ENCODE measurements at regions not wholly inside any gene's neighbourhood (a gene's known extent, or its start where the extent isn't known, plus 50 kb on each side); places are given as distances from the start of the nearest gene placed in this dataset.
A peak's percentile ranks its signal among the peaks of the same experiment; 100 is the strongest.

DNA sequence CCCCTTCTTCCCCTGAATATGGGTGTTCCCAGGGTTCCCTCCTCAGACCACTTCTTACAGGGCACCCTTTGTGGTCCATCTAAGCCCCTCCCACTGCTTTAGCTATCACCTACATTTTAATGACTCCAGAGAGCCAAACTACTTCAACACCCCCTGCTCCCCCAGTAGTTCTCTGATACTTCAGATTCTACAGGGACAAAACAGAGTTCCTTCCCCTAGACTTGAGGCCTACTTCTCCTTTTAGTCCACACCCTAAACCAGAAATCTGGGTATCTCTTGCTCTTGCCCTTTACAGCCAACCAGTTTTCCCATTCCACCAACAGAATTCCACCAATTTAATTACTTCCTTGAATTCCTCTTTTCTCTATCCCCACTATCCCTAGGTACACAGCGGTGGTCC lies 107.2 kb downstream of the KCNRG start:
- Histone ChIP-seq H3K27me3 (ENCODE audit: control insufficient read depth in 2 of 2, insufficient read depth in 2 of 2, low read length in 2 of 2) (no peaks in the 10 kb centered on the region), H3K27ac (ENCODE audit: low read depth, low read length) (peak overlapping the region; percentile 95), H3K4me3 (ENCODE audit: low read length) (no peak overlapping the region), H3K9me3 (ENCODE audit: control insufficient read depth in 2 of 3, low read length in 3 of 3) (no peaks in the 10 kb centered on the region), H3K4me1 (ENCODE audit: control insufficient read depth in 2 of 2, insufficient read depth in 2 of 2, low read length in 2 of 2) (peaks cover 16 to 17% of the 10 kb centered on the region in 2 donors), H3K36me3 (ENCODE audit: control insufficient read depth in 2 of 3, insufficient read depth in 3 of 3, low read length in 3 of 3) (peaks cover 0 to 7% (median 0%) of the 10 kb centered on the region in 3 experiments)
- Mint-ChIP-seq H3K9me3 (peaks cover 0 to 3% (median 0%) of the 10 kb centered on the region in 11 donors), H3K27ac (peak overlapping the region in 8 of 9 donors; percentile 88 to 99 (median 98)), H3K4me1 (peaks cover 25 to 58% (median 42%) of the 10 kb centered on the region in 7 donors), H3K4me3 (peak overlapping the region in 6 of 10 donors; percentile 9 to 93 (median 32)), H3K27me3 (peaks cover 0 to 6% (median 4%) of the 10 kb centered on the region in 5 donors), H3K36me3 (peaks cover 0 to 17% (median 0%) of the 10 kb centered on the region in 5 donors)
- POLR2A ChIA-PET, result interaction anchor here (7.9 to 14.7 kb wide), 2 partner anchors 14 to 38 kb away, joined by 82 to 363 read pairs; no protein-coding TSS in a partner anchor
- CTCF ChIA-PET, result no interaction called here
- intact Hi-C loops (cut with micrococcal nuclease), result loop anchor here (2.0 to 10.0 kb wide), 7 partner anchors 16 to 1682 kb away; partner anchors contain the start of genes CDADC1 (in 1 of the 2), CYSLTR2 (in 1 of the 2), DHRS12 (in 1 of the 2) and FNDC3A (in 1 of the 2)
- ATAC-seq, result no peak
- DNase-seq, result no peak

DNA sequence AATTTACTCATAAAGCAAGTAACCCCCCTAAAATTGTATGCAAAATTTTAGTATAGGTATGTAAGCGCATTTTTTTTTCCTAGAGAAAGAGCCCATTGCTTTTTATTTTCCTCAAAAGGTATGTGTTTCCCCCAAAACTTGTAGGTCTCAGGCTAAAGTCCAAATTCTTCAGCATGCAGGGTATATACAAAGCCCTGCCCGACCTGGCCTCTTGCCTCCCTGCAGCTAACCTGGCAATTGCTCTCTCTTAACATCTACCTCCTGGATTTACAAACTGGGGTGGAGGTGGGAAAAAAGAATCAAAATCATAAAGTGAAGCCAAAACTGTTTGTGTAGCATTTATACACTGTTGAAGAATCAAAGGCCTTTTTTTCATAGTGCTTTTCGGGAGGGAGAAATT lies 107.8 kb downstream of the KCNRG start:
- peaks cover 0 to 4% (median 0%) of the 10 kb centered on the region in 11 donors for H3K9me3 Mint-ChIP-seq
- DNase-seq (no peak), ATAC-seq (no peak)
- H3K27ac Mint-ChIP-seq, result peak overlapping the region in 8 of 9 donors; percentile 88 to 99 (median 98)
- H3K27ac ChIP-seq (ENCODE audit: low read depth, low read length), result peak overlapping the region; percentile 95
- H3K27me3 ChIP-seq (ENCODE audit: control insufficient read depth in 2 of 2, insufficient read depth in 2 of 2, low read length in 2 of 2), result peaks cover 0 to under 1% of the 10 kb centered on the region in 2 donors
- ChIA-PET POLR2A (interaction anchor here (0.6 to 14.7 kb wide), 13 partner anchors 9 to 788 kb away, joined by 3 to 363 read pairs (median 21); partner anchors contain the start of genes RNASEH2B and TRIM13), CTCF (interaction anchor here (0.5 to 4.9 kb wide), 5 partner anchors 33 to 277 kb away, joined by 3 to 71 read pairs (median 5); partner anchors contain the start of genes SPRYD7 and TRIM13)
- peaks cover 25 to 56% (median 42%) of the 10 kb centered on the region in 7 donors for H3K4me1 Mint-ChIP-seq
- H3K9me3 ChIP-seq (ENCODE audit: control insufficient read depth in 2 of 3, low read length in 3 of 3), result no peaks in the 10 kb centered on the region
- intact Hi-C loops (cut with micrococcal nuclease), result loop anchor here (2.0 to 10.0 kb wide), 7 partner anchors 16 to 1682 kb away; partner anchors contain the start of genes CDADC1 (in 1 of the 2), CYSLTR2 (in 1 of the 2), DHRS12 (in 1 of the 2) and FNDC3A (in 1 of the 2)
- peak overlapping the region; percentile 52 for H3K4me3 ChIP-seq (ENCODE audit: low read length)
- H3K4me1 ChIP-seq (ENCODE audit: control insufficient read depth in 2 of 2, insufficient read depth in 2 of 2, low read length in 2 of 2), result peaks cover 20 to 22% of the 10 kb centered on the region in 2 donors
- H3K36me3 Mint-ChIP-seq, result peaks cover 0 to 18% (median 0%) of the 10 kb centered on the region in 5 donors
- peak overlapping the region; percentile 81 to 96 (median 92) for H3K4me3 Mint-ChIP-seq
- peaks cover 0 to 7% (median 0%) of the 10 kb centered on the region in 3 experiments for H3K36me3 ChIP-seq (ENCODE audit: control insufficient read depth in 2 of 3, insufficient read depth in 3 of 3, low read length in 3 of 3)
- H3K27me3 Mint-ChIP-seq, result peaks cover 0 to 7% (median 4%) of the 10 kb centered on the region in 5 donors

DNA sequence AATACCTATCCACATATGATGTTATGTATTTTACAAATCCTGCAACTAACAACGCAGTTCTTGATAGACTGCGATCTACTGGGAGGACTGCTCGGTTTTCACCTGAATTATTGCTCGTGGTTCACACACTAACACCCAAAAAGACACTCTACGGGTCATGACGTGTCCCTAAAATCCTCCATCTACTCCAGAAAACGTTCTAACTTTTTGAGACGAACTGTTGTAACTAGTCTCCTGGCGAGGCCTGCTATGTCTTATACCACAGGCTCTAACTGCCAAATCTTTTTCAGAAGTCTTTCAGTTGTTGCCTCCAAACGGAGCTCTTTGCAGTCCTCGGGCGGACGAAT lies 108.2 kb downstream of the KCNRG start:
- H3K27ac Mint-ChIP-seq, result peak overlapping the region; percentile 88 to 99 (median 97)
- H3K4me3 Mint-ChIP-seq, result peak overlapping the region; percentile 81 to 96 (median 92)
- DNase-seq (peak in 2 of 9 donors; percentile 55 to 60), ATAC-seq (no peak)
- ChIA-PET CTCF (interaction anchor here (0.5 to 4.9 kb wide), 5 partner anchors 33 to 278 kb away, joined by 3 to 71 read pairs (median 5); partner anchors contain the start of genes SPRYD7 and TRIM13), POLR2A (interaction anchor here (0.6 to 14.7 kb wide), 14 partner anchors 9 to 788 kb away, joined by 3 to 363 read pairs (median 12); partner anchors contain the start of genes RNASEH2B and TRIM13)
- H3K4me1 Mint-ChIP-seq, result peaks cover 25 to 56% (median 44%) of the 10 kb centered on the region in 7 donors
- Histone ChIP-seq H3K9me3 (ENCODE audit: control insufficient read depth in 2 of 3, low read length in 3 of 3) (no peaks in the 10 kb centered on the region), H3K27me3 (ENCODE audit: control insufficient read depth in 2 of 2, insufficient read depth in 2 of 2, low read length in 2 of 2) (peaks cover 0 to 6% of the 10 kb centered on the region in 2 donors), H3K4me3 (ENCODE audit: low read length) (peak overlapping the region; percentile 52), H3K36me3 (ENCODE audit: control insufficient read depth in 2 of 3, insufficient read depth in 3 of 3, low read length in 3 of 3) (peaks cover 0 to 7% (median 0%) of the 10 kb centered on the region in 3 experiments), H3K4me1 (ENCODE audit: control insufficient read depth in 2 of 2, insufficient read depth in 2 of 2, low read length in 2 of 2) (peaks cover 22 to 24% of the 10 kb centered on the region in 2 donors), H3K27ac (ENCODE audit: low read depth, low read length) (peak overlapping the region; percentile 95)
- peaks cover 0 to 11% (median 7%) of the 10 kb centered on the region in 5 donors for H3K27me3 Mint-ChIP-seq
- peaks cover 0 to 19% (median 0%) of the 10 kb centered on the region in 5 donors for H3K36me3 Mint-ChIP-seq
- intact Hi-C loops (cut with micrococcal nuclease), result loop anchor here (2.0 to 10.0 kb wide), 7 partner anchors 17 to 1681 kb away; partner anchors contain the start of genes CDADC1 (in 1 of the 2), CYSLTR2 (in 1 of the 2), DHRS12 (in 1 of the 2) and FNDC3A (in 1 of the 2)
- peaks cover 0 to 8% (median 0%) of the 10 kb centered on the region in 11 donors for H3K9me3 Mint-ChIP-seq

- peaks cover 0 to 9% (median 0%) of the 10 kb centered on the region in 11 donors for H3K9me3 Mint-ChIP-seq
- Histone ChIP-seq H3K27ac (ENCODE audit: low read depth, low read length) (peak overlapping the region; percentile 95), H3K4me1 (ENCODE audit: control insufficient read depth in 2 of 2, insufficient read depth in 2 of 2, low read length in 2 of 2) (peaks cover 24 to 29% of the 10 kb centered on the region in 2 donors), H3K27me3 (ENCODE audit: control insufficient read depth in 2 of 2, insufficient read depth in 2 of 2, low read length in 2 of 2) (peaks cover 0 to 11% of the 10 kb centered on the region in 2 donors), H3K4me3 (ENCODE audit: low read length) (peak overlapping the region; percentile 52), H3K36me3 (ENCODE audit: control insufficient read depth in 2 of 3, insufficient read depth in 3 of 3, low read length in 3 of 3) (peaks cover 0 to 7% (median 0%) of the 10 kb centered on the region in 3 experiments), H3K9me3 (ENCODE audit: control insufficient read depth in 2 of 3, low read length in 3 of 3) (no peaks in the 10 kb centered on the region)
- DNase-seq (peak in 7 of 9 donors; percentile 46 to 88 (median 64)), ATAC-seq (peak; percentile 82)
- peak overlapping the region; percentile 90 to 99 (median 97) for H3K27ac Mint-ChIP-seq
- intact Hi-C loops (cut with micrococcal nuclease), result loop anchor here (1.0 to 10.0 kb wide), 19 partner anchors 17 to 1889 kb away; partner anchors contain the start of genes CAB39L (in 2 of the 2), SETDB2 (in 2 of the 2), SPRYD7 (in 2 of the 2) and TRIM13 (in 2 of the 2)
- H3K27me3 Mint-ChIP-seq, result peaks cover 1 to 15% (median 12%) of the 10 kb centered on the region in 5 donors
- peaks cover 0 to 20% (median 0%) of the 10 kb centered on the region in 5 donors for H3K36me3 Mint-ChIP-seq
- H3K4me1 Mint-ChIP-seq, result peaks cover 25 to 61% (median 50%) of the 10 kb centered on the region in 7 donors
- H3K4me3 Mint-ChIP-seq, result peak overlapping the region; percentile 86 to 96 (median 93)
- POLR2A ChIA-PET, result interaction anchor here (0.6 to 14.7 kb wide), 27 partner anchors 10 to 1701 kb away, joined by 3 to 363 read pairs (median 4); partner anchors contain the start of genes CAB39L, INTS6, RNASEH2B and SETDB2
- CTCF ChIA-PET, result interaction anchor here (0.6 to 4.9 kb wide), 4 partner anchors 34 to 788 kb away, joined by 4 to 71 read pairs (median 12); partner anchors contain the start of gene TRIM13
Observed at GRCh38 chr13:50123862-50124535, 108.8 kb downstream of the KCNRG start.

DNA sequence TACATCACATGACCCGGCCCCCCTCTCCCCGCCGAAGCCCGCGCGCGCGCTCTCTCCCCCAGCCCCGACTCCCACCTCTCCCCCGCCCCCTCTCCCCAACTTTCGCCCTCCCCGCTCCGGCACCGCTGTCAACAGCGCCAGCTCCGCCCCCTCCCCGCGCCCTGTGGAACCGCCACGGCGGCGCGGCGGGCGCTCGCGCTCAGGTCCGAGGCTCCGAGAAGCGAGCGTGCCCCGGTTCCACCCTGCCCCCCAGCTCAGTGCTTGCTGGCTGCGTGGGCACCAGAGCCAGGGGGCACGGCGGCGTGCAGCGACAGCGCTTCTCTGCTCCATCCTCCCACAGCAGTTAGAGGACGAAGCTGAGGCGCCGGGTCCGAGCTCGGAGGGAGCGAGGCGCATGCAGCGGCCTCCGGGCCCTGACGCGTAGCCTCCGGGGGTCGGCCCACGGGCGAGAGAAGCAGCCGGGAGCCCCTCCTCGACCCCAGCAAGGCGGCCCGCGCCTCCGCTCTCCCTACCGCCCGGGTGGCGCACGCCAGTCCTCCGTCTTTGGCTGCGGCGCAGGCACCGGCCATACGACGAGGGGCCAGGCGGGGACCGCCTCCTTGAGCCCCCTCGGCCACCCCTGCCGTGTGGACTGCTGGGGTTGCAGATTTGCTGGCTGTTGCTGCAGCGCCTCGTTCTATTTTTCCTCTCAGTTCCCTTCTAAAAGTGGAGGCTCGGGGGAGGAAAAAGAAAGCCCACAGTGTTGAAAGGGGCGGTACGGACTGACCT lies 109.5 kb downstream of the KCNRG start:
- Histone ChIP-seq H3K9me3 (ENCODE audit: control insufficient read depth in 2 of 3, low read length in 3 of 3) (no peaks in the 10 kb centered on the region), H3K4me1 (ENCODE audit: control insufficient read depth in 2 of 2, insufficient read depth in 2 of 2, low read length in 2 of 2) (peaks cover 31 to 36% of the 10 kb centered on the region in 2 donors), H3K27ac (ENCODE audit: low read depth, low read length) (peak overlapping the region; percentile 95), H3K36me3 (ENCODE audit: control insufficient read depth in 2 of 3, insufficient read depth in 3 of 3, low read length in 3 of 3) (peaks cover 0 to 7% (median 0%) of the 10 kb centered on the region in 3 experiments), H3K4me3 (ENCODE audit: low read length) (peak overlapping the region; percentile 81), H3K27me3 (ENCODE audit: control insufficient read depth in 2 of 2, insufficient read depth in 2 of 2, low read length in 2 of 2) (peaks cover 5 to 16% of the 10 kb centered on the region in 2 donors)
- Mint-ChIP-seq H3K27me3 (peaks cover 9 to 22% (median 18%) of the 10 kb centered on the region in 5 donors), H3K9me3 (peaks cover 0 to 11% (median 0%) of the 10 kb centered on the region in 11 donors), H3K4me3 (peak overlapping the region; percentile 83 to 95 (median 91)), H3K36me3 (peaks cover 0 to 20% (median 0%) of the 10 kb centered on the region in 5 donors), H3K27ac (peak overlapping the region; percentile 83 to 97 (median 92)), H3K4me1 (peaks cover 25 to 63% (median 55%) of the 10 kb centered on the region in 7 donors)
- intact Hi-C loops (cut with micrococcal nuclease), result loop anchor here (1.0 to 10.0 kb wide), 25 partner anchors 18 to 1888 kb away; partner anchors contain the start of genes CAB39L (in 2 of the 2), INTS6 (in 2 of the 2), SETDB2 (in 2 of the 2) and SPRYD7 (in 2 of the 2)
- DNase-seq (peak in 8 of 9 donors; percentile 62 to 98 (median 94)), ATAC-seq (no peak)
- ChIA-PET POLR2A (interaction anchor here (0.5 to 14.7 kb wide), 32 partner anchors 10 to 1700 kb away, joined by 3 to 363 read pairs (median 4); partner anchors contain the start of genes CAB39L, INTS6, KPNA3 and RNASEH2B), CTCF (interaction anchor here (2.1 to 4.9 kb wide), 3 partner anchors 41 to 787 kb away, joined by 7 to 71 read pairs (median 18); partner anchors contain the start of gene TRIM13)

Data from naive thymus-derived CD4-positive, alpha-beta T cell (primary cell).